ENCODE measurements at regions not wholly inside any gene's neighbourhood (a gene's known extent, or its start where the extent isn't known, plus 50 kb on each side); places are given as distances from the start of the nearest gene placed in this dataset.

GRCh38 chr4:120329386-120329785, 262.7 kb upstream of the MAD2L1 start:
- TF ChIP-seq, protein P1, sequence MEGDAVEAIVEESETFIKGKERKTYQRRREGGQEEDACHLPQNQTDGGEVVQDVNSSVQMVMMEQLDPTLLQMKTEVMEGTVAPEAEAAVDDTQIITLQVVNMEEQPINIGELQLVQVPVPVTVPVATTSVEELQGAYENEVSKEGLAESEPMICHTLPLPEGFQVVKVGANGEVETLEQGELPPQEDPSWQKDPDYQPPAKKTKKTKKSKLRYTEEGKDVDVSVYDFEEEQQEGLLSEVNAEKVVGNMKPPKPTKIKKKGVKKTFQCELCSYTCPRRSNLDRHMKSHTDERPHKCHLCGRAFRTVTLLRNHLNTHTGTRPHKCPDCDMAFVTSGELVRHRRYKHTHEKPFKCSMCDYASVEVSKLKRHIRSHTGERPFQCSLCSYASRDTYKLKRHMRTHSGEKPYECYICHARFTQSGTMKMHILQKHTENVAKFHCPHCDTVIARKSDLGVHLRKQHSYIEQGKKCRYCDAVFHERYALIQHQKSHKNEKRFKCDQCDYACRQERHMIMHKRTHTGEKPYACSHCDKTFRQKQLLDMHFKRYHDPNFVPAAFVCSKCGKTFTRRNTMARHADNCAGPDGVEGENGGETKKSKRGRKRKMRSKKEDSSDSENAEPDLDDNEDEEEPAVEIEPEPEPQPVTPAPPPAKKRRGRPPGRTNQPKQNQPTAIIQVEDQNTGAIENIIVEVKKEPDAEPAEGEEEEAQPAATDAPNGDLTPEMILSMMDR (conservative IDR thresholded peaks at IDR 0.05): no peak
- TF ChIP-seq EZH2 (IDR thresholded peaks at IDR 0.05; ENCODE audit: low read depth): no peak
